ENCODE measurements at regions not wholly inside any gene's neighbourhood (a gene's known extent, or its start where the extent isn't known, plus 50 kb on each side); places are given as distances from the start of the nearest gene placed in this dataset.
"Not testable (repeated sequence)": the region's sequence is repeated elsewhere in the genome, so short reads cannot be mapped to it uniquely, and the experiment has no call there.

- no peak for DNase-seq (ENCODE audit: low read depth in 2 of 2)
Measured at GRCh38 chr6:134821928-134822864, 127.7 kb downstream of the ALDH8A1 start.

DNA sequence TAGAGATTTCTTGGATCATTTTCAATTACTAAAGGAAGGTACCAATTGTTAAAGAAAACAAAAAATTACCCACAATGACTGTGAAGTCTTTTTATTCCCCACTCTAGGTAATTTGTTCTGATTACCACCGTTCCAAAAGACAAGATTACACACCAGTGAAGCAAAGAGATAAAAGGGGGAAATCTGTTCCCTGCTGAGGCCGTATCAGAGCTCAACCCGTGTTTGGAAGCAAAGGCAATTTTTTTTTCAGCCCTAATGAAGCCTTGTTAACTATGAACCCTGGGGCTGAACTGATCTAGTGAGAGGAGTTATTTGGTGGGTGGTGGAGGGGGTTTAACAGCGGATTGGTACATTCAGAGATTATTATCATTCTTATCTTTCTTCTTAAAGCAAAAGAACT lies 128.5 kb downstream of the ALDH8A1 start:
- DNase-seq (ENCODE audit: low read depth in 2 of 2): no peak

GRCh38 chr6:134819863-134820800 lies 129.8 kb downstream of the ALDH8A1 start:
- DNase-seq (ENCODE audit: low read depth in 2 of 2): no peak

- DNase-seq (ENCODE audit: low read depth in 2 of 2): no peak
Measured at GRCh38 chr6:134819236-134819635, 130.7 kb downstream of the ALDH8A1 start.

DNA sequence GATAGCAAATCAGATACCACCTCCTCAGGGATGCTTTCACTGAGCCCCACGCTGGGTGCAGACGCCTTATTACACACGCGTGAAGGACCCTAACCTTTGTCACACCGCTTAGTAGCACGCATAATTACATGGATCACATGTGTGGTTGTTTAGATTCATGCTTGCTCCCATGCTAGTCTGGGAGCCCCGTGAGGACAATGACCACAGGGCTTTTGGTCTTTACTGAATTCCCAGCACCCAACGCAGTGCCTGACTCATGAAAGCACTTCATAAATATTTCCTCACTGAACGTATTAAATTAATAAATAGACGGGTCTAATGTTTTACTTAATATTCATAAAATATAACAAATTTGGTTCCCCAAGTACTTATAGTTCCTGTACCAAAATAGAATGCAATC lies 132.5 kb downstream of the ALDH8A1 start:
- no peak for DNase-seq (ENCODE audit: low read depth in 2 of 2)

GRCh38 chr6:134816780-134817179 lies 133.1 kb downstream of the ALDH8A1 start:
- no peak for DNase-seq (ENCODE audit: low read depth in 2 of 2)

- no peak for DNase-seq (ENCODE audit: low read depth in 2 of 2)
Measured at GRCh38 chr6:134816300-134816699, 133.6 kb downstream of the ALDH8A1 start.

DNA sequence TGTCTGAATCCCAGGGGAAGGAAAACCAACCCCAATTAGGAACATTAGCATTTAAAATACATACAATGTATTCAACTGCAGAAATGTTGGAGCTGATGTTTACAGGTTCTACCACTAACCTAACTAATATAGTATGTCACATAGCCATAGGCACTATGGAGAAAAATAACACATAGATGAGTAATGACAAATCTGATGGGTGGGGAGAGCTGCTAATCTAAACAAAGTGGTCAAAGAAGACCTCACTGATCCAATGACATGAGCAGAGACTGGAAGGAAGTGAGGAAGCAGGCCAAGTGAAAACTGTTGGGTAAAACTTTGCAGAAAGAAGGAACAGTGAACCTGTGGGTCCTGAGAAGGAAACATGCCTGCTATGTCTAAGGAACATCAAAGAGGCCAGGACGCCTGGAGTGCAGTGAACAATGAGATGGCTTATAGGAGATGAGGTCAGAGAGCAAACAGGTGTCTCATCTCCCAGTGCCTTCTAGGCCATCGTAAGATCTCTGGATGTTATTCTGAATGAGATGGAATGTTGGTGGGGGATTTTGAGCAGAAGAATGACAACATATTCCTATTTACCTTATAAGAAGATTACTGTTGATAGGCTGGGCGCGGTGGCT lies 135.7 kb downstream of the ALDH8A1 start:
- DNase-seq (ENCODE audit: low read depth in 2 of 2): no peak

GRCh38 chr6:134813146-134813545 lies 136.8 kb downstream of the ALDH8A1 start:
- DNase-seq (ENCODE audit: low read depth in 2 of 2): no peak

GRCh38 chr6:134810402-134810801 lies 139.5 kb downstream of the ALDH8A1 start:
- no peak for DNase-seq (ENCODE audit: low read depth in 2 of 2)

DNA sequence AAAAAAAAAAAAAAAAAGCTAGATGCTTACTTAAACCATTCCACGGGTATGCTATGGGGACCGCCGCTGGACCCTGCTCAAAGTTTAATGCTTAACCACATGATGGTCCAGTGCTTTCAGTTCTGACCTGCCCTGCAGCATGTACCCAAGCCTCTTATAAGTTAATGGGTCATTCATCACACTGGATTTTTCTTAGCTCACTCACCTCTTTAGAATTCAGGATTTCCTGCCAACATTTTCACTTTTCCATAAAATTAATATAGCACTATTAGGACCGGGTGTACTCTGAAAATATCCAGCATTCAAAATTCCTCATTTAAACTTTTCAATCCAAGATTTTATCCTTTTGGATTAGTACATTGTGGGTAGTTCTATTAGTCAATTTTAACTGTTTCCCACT lies 140.8 kb downstream of the ALDH8A1 start:
- no peak for DNase-seq (ENCODE audit: low read depth in 2 of 2)

- no peak for DNase-seq (ENCODE audit: low read depth in 2 of 2)
Measured at GRCh38 chr6:134806180-134806798, 143.6 kb downstream of the ALDH8A1 start.

- DNase-seq (ENCODE audit: low read depth in 2 of 2): no peak
Measured at GRCh38 chr6:134805168-134805567, 144.7 kb downstream of the ALDH8A1 start.

- not testable (repeated sequence) for DNase-seq (ENCODE audit: low read depth in 2 of 2)
Measured at GRCh38 chr6:134804311-134804710, 145.6 kb downstream of the ALDH8A1 start.

GRCh38 chr6:134802426-134803058 lies 147.4 kb downstream of the ALDH8A1 start:
- DNase-seq (ENCODE audit: low read depth in 2 of 2): no peak

GRCh38 chr6:134797400-134798113 lies 152.3 kb downstream of the ALDH8A1 start:
- DNase-seq (ENCODE audit: low read depth in 2 of 2): no peak

DNA sequence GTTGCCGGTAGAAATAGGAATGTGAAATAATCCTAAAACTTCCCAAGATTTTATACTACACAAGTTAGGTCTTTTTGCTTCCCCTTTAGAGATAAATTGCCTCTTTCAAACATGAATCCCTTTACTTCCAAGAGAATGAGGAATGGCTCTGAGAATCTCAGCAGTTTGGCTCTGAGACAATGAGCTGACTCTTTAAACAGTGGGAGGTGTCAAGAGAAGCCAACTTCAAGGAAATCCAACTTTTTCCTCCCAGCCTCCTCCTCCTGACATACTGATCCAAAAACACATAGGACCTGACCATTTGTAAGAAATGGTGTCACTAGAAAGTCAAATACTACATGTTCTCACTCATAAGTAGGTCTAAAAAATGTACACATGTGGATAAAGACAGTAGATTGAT lies 154.2 kb downstream of the ALDH8A1 start:
- DNase-seq (ENCODE audit: low read depth in 2 of 2): no peak

DNA sequence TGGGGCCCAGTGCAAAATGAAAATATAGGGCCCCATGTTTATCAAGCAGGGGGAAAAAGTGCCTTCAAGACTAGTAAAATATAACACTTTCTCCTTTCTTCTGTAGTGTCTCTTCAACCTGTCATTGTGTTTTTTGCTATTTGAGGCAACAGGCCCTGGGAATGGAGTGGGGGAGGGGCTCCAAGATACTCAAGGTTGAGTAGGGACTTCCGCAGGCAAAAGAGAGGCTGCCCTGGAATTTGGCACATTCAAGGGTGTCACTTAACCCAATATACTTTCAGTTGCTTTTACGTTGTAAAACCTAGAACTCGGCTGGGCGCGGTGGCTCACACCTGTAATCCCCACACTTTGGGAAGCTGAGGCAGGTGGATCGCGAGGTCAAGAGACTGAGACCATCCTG lies 154.9 kb downstream of the ALDH8A1 start:
- DNase-seq (ENCODE audit: low read depth in 2 of 2): no peak

GRCh38 chr6:134791243-134791843 lies 158.6 kb downstream of the ALDH8A1 start:
- DNase-seq (ENCODE audit: low read depth in 2 of 2): not testable (repeated sequence)

DNA sequence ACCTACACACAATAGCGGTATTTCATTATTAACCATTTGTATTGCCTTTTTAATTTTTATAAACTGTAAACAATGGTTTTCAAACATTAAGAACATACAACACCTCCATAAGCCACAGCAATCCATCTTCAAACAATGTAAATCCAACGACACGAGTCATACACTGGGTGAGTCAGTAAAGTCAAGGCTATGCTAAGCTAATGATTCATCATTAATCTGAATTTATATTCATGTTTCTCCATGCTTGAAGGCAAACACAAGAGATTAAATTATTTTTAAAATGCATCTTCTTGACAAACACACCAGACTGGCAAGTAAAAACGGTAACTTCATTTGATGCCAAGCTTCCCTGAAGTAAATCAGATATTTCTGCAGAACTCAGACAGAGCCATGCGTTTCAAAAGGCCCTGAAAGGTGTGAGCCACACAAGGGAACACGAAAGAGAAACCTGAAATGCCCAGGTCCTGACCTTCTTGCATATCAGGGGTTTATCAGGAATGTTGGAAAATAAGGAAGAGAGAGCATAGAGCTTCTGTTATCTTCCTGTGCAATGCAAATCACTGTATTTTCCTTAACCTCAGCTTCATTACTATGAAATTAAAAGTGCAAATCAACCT lies 162.5 kb downstream of the ALDH8A1 start:
- DNase-seq (ENCODE audit: low read depth in 2 of 2): no peak

All from activated CD4-positive, alpha-beta T cell treated with anti-CD3 and anti-CD28 coated beads for 24 hours (primary cell).